ENCODE measurements at regions not wholly inside any gene's neighbourhood (a gene's known extent, or its start where the extent isn't known, plus 50 kb on each side); places are given as distances from the start of the nearest gene placed in this dataset.

DNA sequence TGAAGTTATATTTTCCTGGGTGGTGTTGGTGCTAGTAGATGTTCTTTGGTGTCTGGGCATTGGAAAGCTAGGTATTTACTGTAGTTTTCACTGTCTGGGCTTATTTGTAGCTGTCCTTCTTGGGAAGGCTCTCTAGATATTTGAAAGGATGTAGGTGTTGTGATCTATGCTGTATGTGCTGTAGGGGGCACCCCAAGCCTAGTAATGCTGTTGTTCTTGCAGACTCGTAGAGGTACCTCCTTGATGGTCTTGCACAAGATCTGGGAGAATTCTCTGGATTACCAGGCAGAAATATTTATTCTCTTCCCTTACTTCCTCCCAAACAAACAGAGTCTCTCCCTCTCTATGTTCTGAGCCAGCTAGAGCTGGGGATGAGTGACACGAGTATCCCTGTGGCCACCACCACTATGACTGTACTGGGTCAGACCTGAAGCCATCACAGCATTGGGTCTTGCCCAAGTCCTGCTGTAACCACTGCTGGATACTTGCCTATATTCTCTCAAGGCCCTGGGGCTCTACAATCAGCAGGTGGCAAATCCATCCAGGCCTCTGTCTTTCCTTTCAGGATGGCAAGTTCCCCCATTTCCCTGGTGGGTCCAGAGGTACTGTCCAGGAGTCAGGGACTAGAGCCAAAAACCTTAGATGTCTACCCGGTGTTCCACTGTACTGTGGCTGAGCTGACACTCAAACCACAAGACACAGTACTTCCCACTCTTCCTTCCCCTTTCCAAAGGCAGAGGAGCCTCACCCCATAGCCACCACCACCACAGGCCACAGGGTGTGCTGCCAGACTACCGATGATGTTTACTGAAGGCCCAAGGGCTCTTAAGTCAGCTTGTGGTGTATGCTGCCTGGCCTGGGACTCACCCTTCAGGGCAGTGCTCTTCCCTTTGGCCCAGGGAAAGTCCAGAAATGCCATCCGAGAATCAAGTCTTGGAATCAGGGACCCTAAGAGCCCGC, 195.2 kb upstream of the DPPA4 start:
- DNase-seq, result peak; percentile 5

DNA sequence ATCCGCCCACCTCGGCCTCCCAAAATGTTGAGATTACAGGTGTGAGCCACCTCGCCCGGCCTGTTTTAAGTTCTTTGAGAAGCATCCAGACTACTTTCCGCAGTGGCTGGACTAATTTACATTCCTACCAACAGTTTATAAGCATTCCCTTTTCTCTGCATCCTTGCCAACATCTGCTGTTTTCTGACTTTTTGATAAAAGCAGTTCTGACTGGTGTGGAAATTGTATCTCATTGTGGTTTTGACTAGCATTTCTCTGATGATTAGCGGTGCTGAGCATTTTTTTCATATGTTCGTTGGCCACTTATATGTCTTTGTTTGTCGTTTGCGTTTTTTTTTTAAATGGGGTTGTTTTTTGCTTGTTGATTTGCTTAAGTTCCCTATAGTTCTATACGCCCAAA, 208.4 kb upstream of the DPPA4 start:
- DNase-seq, result no peak

DNA sequence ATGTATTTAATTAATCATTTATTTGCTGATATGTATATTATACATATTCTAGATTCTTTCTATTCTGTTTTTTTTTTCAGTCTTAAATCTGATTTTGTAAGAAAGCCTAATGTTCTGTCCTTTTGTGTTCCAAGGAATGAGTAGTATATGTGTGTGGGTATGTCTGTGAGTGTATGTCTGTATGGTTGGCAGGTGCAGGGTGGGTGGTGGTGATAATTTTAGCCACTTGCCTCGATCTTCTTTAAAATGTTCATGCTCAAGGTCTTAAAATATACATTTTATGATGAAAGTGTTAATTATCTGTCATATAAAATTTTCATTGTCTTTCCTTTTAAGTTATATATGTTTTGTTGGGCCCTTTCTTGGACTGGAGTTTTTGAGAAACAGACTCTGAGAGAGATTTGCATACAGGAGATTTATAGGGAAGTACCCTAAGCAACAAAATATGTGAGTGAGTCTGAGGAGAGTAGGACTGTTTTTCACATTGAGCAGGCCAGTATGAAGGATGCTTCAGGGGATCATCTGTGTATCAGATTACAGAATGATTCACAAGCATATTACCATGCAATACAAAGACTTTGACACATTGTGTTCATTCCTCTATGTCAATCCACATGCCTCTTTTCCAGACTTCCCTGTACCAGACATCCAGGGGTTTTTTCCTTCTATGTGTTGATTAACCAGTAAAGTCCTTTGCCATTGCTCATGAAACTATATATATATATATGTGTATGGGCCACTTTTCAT, 211.0 kb upstream of the DPPA4 start:
- DNase-seq, result no peak

DNA sequence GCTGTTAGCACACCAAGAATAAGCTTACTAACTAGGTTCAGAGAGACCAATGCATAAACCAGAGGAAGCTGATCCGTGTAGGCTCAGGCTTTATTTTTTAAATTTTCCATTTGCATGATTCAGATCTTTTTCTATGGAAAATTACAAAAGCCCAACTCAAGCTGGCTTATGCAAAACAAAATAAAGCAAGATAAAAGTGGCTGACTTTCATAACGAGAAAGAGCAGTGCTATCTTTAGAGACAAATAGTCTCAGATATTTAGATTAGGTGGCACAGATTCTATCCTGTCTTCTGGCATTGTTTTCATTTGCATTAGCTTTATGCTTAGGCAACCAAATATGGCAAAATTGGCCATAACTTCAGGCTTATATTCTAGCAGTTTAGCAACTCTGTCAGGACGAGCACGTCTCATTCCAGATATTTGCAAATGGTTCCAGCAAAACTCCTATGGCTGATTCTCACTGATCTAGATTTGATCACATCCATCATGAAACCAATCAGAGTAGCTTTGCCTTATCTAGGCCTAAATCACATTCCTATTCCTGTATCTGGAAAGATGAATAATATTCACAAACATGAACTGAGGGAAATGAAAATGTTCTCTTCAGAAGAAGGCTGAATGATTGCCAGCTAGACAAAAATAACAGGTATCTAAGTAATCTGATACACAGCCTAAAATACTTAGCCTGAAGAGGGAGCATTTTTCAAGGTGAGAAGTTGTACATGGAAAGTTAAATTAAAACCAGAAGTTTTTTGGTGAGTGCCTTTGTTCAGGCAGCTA, 216.4 kb upstream of the DPPA4 start:
- no peak for DNase-seq

DNA sequence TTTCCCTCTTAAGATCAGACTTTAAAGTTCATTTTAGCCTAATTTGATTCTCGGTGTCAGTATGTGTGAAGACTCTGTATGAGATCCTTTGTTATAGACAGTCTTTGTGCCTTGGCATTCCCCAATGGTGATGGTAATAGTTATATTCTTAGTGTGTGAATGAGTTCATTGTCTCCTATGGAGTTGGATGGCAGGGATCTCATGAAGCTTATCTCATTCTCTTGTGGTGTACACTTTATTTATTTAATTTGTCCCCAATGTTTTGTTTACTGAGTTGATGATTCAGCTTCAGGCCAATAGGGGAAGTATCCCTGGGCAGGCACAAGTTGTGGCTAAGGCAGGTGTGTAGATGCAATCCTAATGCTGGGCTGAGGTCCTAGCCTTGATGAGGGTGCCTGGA, 222.0 kb upstream of the DPPA4 start:
- DNase-seq, result no peak

DNA sequence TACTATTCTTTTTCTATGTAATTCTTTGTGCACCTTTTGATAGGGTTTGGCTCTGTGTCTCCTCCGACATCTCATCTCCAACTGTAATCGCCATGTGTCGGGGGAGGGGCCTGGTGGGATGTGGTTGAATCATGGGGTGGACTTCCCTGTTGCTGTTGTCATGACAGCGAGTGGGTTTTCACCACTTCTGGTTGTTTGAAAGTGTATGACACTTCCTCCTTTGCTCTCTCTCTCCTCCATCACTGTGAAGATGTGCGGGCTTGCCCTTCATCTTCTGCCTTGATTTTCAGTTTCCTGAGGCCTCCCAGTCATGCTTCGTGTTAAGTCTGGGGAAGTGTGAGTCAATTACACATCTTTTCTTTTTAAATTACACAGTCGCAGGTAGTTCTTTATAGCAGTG, 225.8 kb upstream of the DPPA4 start:
- DNase-seq, result peak; percentile 42

DNA sequence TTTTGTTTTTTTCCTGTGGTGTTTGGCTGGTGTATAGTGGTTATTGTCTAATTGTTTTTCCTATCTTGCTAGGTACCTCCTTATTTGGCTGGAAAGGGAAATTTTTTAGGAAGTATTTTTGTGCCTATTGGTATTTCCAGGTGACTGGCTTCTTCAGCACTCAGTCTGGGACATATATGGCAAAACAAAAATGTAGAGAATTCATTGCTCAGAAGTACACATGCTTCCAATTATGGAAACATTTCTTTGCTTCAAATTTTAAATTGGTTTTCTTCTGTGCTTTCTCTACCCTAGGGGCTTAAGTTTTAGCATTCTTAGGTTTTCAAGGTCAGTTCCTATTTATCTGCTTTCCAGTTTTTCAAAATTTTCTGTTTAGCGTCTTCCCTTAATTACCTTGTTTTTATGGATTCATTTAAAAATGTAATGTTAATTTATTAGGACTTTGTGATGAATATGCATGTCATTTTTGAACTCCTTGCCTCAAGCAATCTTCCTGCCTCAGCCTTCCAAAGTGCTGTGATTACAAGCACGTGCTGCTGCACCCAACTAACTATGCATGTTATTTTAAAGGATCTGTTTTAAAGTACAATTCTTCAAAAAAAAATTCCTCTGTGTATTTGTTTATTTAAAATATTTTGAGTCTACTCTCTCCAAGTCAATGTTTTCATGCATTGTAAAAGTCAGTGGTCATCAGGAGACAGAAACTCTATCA, 231.9 kb upstream of the DPPA4 start:
- no peak for DNase-seq

DNA sequence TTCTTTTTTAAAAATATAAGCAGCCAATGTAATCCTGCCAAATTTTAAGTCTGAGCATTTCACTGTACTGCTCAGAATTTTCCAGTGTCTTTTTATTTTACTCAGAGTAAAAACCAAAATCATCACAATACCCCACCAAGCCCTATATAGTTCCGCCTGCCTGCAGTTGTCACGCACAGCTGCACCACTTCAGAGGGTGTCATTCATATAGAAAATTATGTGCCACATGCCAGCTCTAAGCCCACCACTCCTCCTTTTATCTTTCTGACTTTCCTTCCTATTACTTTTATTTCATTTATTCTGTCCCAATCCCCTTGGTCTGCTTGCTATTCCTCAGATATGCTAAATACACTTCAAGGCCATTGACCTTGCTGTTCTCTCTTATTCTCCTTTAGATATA, 233.1 kb upstream of the DPPA4 start:
- no peak for DNase-seq

DNA sequence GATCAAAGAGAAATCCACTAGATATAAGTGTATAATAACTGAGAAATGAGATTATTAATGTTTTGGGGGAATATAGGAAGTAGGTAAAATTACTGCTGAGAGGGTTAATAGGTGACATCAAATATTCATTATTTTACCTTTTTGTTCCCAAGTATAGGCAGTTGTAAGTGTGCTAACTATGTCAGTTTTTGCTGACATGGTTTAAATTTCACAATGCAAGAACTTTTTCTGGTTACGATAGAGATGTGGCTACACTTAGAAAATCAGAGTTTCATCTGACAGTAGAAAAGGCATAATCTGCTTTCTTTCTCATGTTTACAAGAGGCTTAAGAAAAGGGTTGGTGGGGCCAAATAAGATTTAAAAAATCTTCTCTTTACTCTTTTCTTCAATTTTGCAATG, 235.0 kb upstream of the DPPA4 start:
- no peak for DNase-seq

DNA sequence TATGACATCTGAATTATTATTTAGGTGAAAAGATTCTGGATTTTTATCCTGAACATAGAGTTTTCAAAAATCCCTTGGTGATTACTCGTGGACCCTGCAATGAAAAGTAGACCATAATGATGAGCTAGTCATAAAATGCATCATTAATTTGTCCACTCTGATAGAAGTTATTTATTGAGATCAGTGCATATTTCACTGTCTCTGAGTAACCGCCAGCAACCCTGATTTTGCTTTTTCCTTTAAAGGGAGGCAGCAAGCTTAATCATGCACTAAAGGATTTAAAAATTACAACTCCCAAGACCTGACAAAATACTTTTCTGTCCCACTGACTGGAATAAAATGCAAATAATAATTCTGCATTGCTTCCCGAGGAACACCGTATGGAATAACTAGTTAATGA, 259.6 kb upstream of the DPPA4 start:
- DNase-seq, result no peak

DNA sequence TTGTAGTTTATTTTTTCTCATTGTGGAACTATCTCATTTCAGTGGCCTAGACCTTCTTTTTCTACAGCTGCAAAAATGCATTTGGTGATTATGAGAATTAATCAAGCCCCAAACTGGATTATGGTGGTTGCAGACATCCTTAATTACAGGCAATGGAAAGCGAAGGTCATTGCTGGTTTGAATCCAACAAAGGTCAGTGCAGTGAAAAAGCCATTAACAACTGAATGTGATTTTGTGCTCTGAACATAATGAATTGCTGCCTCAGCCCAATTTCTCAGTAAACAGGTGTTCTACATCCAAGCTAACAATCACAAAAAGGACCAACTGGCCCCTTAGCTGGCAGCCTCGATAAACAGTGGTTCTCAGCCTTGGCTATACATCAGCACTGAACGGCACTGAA, 260.1 kb upstream of the DPPA4 start:
- DNase-seq, result no peak

DNA sequence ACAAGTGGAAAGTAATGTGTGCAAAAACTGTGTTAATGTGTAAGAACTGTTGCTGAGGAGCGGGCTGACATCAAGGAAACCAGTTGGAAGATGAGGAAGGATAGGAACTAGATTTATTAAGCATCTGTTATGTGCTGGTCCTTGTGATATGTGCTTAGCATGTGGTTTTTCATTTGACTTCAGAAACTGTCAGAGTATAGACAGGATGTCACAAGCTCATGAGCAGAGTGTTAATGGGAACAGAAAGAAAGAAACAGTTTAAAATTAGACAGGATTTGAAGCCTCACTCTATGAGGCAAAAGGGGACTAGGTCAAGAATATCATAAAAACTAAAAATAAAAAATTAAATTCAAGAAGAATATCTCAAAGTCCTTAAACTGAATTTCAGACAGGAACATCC, 270.6 kb upstream of the DPPA4 start:
- DNase-seq, result no peak

DNA sequence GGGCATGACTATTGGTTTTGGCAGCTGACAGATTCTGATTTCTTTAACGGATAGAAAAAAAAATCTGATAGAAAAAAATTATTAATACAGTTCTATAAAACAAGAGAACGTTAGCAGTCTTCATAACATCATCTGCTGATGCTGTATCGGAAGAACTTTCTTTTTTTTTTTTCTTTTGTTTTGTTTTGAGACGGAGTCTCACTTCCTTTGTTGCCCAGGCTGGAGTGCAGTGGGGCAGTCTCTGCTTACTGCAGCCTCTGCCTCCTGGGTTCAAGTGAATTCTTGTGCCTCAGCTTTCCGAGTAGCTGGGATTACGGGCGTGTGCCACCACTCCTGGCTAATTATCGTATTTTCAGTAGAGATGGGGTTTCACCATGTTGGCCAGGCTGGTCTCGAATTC, 271.2 kb upstream of the DPPA4 start:
- no peak for DNase-seq

DNA sequence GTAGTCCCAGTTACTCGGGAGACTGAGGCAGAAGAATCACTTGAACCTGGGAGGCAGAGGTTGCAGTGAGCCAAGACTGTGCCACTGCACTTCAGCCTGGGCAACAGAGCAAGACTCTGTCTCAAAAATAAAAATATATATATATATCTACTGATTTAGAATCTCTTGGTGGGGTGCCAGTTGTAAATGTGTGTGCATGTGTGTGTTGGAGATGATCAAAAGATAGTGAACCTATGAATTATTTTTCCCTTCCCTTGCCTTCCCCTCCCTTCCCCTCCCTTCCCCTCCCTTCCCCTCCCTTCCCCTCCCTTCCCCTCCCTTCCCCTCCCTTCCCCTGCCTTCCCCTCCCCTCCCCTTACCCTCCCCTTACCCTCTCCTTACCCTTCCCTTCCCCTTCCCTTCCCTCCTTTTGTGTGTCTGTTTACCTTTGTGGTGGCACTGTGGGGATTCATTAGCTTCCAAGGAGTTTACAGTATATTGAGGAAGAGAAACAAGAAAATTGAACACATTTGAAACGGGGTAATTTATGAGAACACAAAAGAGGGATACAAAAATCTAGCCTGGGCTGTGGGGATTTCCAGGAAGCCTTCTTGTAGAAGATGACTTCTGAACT, 281.5 kb upstream of the DPPA4 start:
- DNase-seq, result no peak

DNA sequence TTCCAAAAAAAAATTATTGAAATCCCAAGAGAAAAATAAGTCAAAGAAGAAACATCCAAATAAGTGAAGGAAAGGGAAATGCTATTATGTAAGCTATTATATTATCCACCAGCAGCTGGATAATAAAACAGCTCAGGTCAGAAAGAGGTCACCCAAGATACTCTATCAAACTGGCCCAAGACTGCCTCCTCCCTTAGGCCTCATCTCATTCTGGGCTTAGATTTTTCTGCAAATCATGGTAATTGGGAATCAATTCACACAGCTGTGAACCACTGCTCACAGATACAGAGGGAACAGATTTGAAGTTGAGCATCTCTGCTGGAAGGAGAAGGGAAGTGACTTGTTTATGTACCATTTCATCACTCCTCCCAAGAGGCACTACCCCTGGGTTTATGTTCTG, 294.6 kb upstream of the DPPA4 start:
- no peak for DNase-seq

DNA sequence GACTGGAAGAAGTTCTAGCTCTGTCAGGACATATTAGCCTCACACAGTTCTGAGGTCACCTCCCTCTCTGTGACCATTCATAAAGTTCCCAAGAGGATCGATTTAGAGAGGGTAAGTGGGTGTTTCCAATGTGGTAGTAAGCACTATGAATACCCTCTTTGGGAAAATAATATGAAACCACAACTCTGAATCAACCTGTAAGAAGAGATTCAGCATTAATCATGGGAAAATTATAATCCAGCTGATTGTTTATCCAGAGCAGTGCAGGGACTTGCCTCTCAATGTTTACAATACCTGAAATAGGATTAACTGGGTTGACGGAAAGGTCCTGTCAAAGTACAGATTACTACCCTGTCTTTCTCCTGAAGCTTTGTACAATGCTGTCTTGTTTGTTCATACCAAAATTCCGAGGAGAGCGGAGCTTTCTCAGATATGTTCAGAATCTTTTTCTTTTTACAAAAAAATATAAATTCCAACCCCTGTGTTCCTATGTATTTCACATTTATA, 302.9 kb upstream of the DPPA4 start:
- no peak for DNase-seq

DNA sequence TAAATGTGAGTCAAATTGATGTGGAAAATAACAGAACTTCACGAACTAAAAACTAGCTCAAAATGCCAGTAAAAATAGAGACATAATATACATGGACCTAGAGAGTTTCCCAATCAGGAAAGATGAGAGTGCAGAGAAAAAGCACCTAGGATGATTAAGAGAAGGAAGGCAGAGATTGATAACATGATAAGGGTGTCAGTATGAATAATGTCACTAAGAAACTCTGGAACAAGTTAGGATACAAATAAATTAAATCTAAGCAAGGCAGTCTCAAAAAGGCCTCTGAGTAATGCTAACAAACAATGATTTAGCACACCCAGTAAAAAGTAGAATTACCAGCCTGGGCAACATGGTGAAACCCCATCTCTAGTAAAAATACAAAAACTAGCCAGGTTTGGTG, 304.7 kb upstream of the DPPA4 start:
- DNase-seq, result no peak

DNA sequence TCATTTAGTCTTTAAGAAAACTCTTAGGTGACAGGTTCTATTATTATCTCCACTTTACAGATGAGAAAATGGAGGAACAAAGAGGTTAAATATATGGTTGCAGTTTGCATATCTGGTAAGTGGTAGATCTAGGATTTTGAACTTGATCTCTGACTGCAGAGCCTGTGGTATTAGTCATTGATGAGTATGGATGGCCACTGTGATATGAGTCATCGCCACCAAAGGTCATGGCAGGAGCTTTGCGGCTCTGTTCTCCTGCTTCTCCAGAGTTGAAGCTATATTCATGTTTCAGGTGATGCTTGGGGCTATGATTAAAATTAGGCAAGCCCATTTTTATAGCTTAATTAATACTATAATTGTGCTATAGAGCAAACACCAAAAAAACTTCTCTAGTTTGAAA, 306.2 kb upstream of the DPPA4 start:
- DNase-seq, result no peak

DNA sequence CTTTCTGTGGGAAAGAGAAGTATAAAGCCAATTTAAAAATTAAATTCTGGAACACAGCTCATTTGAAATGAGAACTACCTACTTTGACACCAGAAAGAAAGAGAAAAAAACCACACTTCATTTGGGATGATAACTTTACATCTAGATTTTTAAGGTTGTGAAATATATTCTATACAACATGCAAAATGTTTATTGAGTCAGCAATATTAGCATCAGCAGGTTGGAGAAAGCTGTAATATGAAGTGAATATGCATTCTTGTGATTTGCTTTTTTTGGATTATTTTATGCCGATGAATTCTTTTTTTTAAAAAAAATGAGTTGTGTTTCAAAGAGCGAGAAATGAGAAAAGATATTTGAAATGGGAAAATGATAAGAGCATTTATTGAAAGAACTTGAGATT, 307.0 kb upstream of the DPPA4 start:
- no peak for DNase-seq

DNA sequence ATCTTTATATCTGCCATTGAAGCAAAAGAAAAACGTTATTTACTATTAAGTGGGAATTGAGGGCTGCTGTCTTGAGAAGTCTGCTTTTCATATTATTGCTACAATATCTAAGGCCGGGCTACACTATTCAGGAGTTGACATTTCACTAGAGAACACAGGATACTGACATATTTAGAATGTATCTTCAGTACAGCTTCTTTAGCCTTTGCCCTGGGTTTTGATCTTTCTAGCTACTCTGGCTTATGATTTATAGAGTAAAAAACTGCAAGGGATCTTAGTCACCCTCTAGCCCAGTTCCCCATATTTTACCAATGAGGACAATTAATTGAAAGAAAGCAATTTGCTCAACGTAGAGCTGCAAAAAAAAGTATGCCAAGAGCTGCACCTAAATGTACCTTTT, 307.4 kb upstream of the DPPA4 start:
- no peak for DNase-seq

DNA sequence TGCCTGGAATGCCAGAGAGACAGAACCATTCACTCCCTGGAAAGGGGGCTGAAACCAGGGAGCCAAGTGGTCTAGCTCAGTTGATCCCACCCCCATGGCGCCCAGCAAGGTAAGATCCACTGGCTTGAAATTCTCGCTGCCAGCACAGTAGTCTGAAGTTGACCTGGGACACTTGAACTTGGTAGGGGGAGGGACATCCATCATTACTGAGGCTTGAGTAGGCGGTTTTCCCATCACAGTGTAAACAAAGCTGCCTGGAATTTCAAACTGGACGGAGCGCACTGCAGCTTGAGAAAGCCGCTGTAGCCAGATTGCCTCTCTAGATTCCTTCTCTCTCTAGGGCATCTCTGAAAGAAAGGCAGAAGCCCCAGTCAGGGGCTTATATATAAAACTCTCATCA, 310.7 kb upstream of the DPPA4 start:
- no peak for DNase-seq

DNA sequence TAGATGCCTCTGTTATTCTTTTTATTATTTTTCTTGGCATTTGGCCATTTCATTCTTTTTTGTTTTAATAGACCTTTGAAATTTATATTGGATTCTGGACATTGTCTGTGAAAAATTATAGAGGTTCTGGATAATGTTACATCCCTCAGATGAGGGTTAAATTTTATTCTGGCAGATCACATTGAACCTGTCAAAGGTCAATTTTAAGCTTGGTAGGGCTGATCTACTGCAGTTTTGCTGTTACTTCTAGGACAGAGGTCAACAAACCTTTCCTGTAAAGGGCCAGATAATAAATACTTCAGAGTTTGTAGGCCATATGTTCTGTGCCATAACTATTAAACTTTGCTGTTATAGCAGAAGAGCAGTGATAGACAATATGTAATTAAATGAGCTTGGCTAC, 318.9 kb upstream of the DPPA4 start:
- no peak for DNase-seq
